ENCODE measurements at regions not wholly inside any gene's neighbourhood (a gene's known extent, or its start where the extent isn't known, plus 50 kb on each side); places are given as distances from the start of the nearest gene placed in this dataset.

GRCh38 chr6:3643921-3644738 lies 107.4 kb downstream of the PXDC1 start:
- Histone ChIP-seq H3K4me1 (ENCODE audit: insufficient read depth) (no peaks in the 10 kb centered on the region), H4K20me1 (replicated peaks; ENCODE audit: insufficient read depth) (no peaks in the 10 kb centered on the region), H3K9me2 (ENCODE audit: insufficient read depth) (0 out of 2 replicates have a peak, but pooled peaks cover 4% of the 10 kb centered on the region), H3K36me3 (ENCODE audit: insufficient read depth) (no peaks in the 10 kb centered on the region; the same call in 1 of the 2 replicates), H2AFZ (peak overlapping the region; percentile 94; the same call in 1 of the 2 replicates), H3K4me2 (no peak overlapping the region), H3K79me2 (replicated peaks; ENCODE audit: insufficient read depth) (no peaks in the 10 kb centered on the region), H3K4me3 (no peak overlapping the region), H3F3A (replicated peaks; ENCODE audit: low read depth) (no peaks in the 10 kb centered on the region), H3K27ac (ENCODE audit: low read depth) (no peak overlapping the region), H3K27me3 (ENCODE audit: insufficient read depth) (no peaks in the 10 kb centered on the region)
- H3K27me3 Mint-ChIP-seq (ENCODE audit: insufficient read depth, low read depth, poor library complexity): no peaks in the 10 kb centered on the region
- ATAC-seq (peak; percentile 38; the same call in 2 of the 3 replicates), DNase-seq (ENCODE audit: low spot score) (no peak)
- no peaks in the 10 kb centered on the region for H3K4me1 Mint-ChIP-seq
- no peak overlapping the region for H3K27ac Mint-ChIP-seq
- H3K36me3 Mint-ChIP-seq (ENCODE audit: low read depth): no peaks in the 10 kb centered on the region
- H3K4me3 Mint-ChIP-seq: no peak overlapping the region
- no peaks in the 10 kb centered on the region for H3K9me3 Mint-ChIP-seq
- TF ChIP-seq CTCF (conservative IDR thresholded peaks at IDR 0.05; ENCODE audit: low read depth in 2 of 2): no peak
- TF ChIP-seq ETS1 (IDR thresholded peaks at IDR 0.05): no peak
- no peak for TF ChIP-seq NANOG (IDR thresholded peaks at IDR 0.05; ENCODE audit: borderline replicate concordance)
- TF ChIP-seq ZNF114 (CRISPR knock-in tag; IDR thresholded peaks at IDR 0.05): no peak
- no peak for TF ChIP-seq REST (IDR thresholded peaks at IDR 0.05; ENCODE audit: unreplicated experiment)
- TF ChIP-seq ZNF462 (CRISPR knock-in tag; IDR thresholded peaks at IDR 0.05): no peak
